ENCODE measurements at regions not wholly inside any gene's neighbourhood (a gene's known extent, or its start where the extent isn't known, plus 50 kb on each side); places are given as distances from the start of the nearest gene placed in this dataset.

DNA sequence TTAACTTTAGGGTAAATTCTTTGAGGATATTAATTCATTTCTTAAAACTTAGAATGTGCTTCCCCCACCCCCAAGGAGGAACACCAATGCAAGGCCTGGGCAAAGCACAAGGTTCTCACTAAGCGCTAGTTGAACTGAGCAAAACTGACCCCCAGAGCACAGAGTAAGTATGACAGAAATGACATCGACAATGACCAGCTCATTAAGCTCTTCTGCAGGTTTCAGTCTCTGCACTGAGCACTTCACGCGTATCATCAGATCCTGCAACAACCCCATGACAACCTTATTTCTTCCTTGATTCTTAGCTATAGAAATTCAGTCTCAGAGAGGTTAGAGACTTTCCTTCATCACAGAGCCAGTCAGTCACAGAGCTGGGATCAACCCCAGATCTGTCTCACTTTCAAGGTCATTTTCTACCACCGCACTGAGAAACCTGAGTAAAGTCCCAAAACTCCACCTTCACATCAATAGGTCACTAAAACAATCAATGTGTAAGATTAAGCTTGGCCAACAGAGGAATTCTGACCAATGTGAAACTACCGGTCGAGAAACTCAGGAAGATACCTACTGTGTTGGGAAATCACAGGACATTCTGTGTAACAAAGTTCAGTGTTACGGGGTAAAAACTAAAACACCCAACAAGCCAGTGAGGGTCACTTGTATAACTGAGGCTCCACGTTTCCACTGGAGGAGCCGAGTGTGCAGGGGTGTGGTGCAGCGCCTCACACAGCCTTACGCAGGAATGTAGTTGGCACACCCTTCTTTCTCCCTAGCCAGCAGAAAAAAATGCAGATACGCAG lies 129.0 kb upstream of the FOXQ1 start:
- no peaks in the 10 kb centered on the region for H3K36me3 ChIP-seq (ENCODE audit: insufficient read depth, low read length)
- H3K9me3 ChIP-seq (ENCODE audit: low read depth, low read length), result no peaks in the 10 kb centered on the region
- H3K27ac ChIP-seq (ENCODE audit: low read depth, low read length), result no peak overlapping the region
- no peak overlapping the region for H3K4me3 ChIP-seq (ENCODE audit: insufficient read depth, low read length)
- no peak overlapping the region for H2AFZ ChIP-seq (ENCODE audit: low read length)
- no peaks in the 10 kb centered on the region for H3K79me2 ChIP-seq (ENCODE audit: insufficient read depth, low read length)
- no peak overlapping the region for H3K4me2 ChIP-seq (ENCODE audit: insufficient read depth, low read length)
- no peak for DNase-seq (ENCODE audit: insufficient read length, low spot score, missing footprints)
- no peaks in the 10 kb centered on the region for H3K27me3 ChIP-seq (ENCODE audit: insufficient read depth, low read length)
- no peak for TF ChIP-seq CTCF (IDR thresholded peaks at IDR 0.05; ENCODE audit: extremely low read depth, low read depth, low read length)
- no peaks in the 10 kb centered on the region for H3K4me1 ChIP-seq (ENCODE audit: insufficient read depth, low read length)
- no peaks in the 10 kb centered on the region for H4K20me1 ChIP-seq (ENCODE audit: insufficient read depth, low read length)

GRCh38 chr6:1181939-1182605 lies 129.8 kb upstream of the FOXQ1 start:
- Histone ChIP-seq H3K27ac (ENCODE audit: low read depth, low read length) (no peak overlapping the region), H3K4me3 (ENCODE audit: insufficient read depth, low read length) (no peak overlapping the region)

GRCh38 chr6:1179571-1180459 lies 132.1 kb upstream of the FOXQ1 start:
- DNase-seq (ENCODE audit: insufficient read length, low spot score, missing footprints), result no peak
- Histone ChIP-seq H4K20me1 (ENCODE audit: insufficient read depth, low read length) (no peaks in the 10 kb centered on the region), H3K27ac (ENCODE audit: low read depth, low read length) (no peak overlapping the region), H3K27me3 (ENCODE audit: insufficient read depth, low read length) (no peaks in the 10 kb centered on the region), H3K4me1 (ENCODE audit: insufficient read depth, low read length) (no peaks in the 10 kb centered on the region), H2AFZ (ENCODE audit: low read length) (no peak overlapping the region), H3K9me3 (ENCODE audit: low read depth, low read length) (no peaks in the 10 kb centered on the region), H3K36me3 (ENCODE audit: insufficient read depth, low read length) (no peaks in the 10 kb centered on the region), H3K4me3 (ENCODE audit: insufficient read depth, low read length) (no peak overlapping the region), H3K79me2 (ENCODE audit: insufficient read depth, low read length) (no peaks in the 10 kb centered on the region), H3K4me2 (ENCODE audit: insufficient read depth, low read length) (no peak overlapping the region)
- no peak for TF ChIP-seq CTCF (IDR thresholded peaks at IDR 0.05; ENCODE audit: extremely low read depth, low read depth, low read length)

More at GRCh38 chr6:1181939-1182605, 129.8 kb upstream of the FOXQ1 start:
- H3K9me3 ChIP-seq (ENCODE audit: low read depth, low read length), result no peaks in the 10 kb centered on the region
- no peaks in the 10 kb centered on the region for H3K27me3 ChIP-seq (ENCODE audit: insufficient read depth, low read length)
- H3K4me1 ChIP-seq (ENCODE audit: insufficient read depth, low read length), result no peaks in the 10 kb centered on the region
- H2AFZ ChIP-seq (ENCODE audit: low read length), result no peak overlapping the region
- H3K4me2 ChIP-seq (ENCODE audit: insufficient read depth, low read length), result no peak overlapping the region
- TF ChIP-seq CTCF (IDR thresholded peaks at IDR 0.05; ENCODE audit: extremely low read depth, low read depth, low read length), result no peak
- no peaks in the 10 kb centered on the region for H3K36me3 ChIP-seq (ENCODE audit: insufficient read depth, low read length)
- no peaks in the 10 kb centered on the region for H4K20me1 ChIP-seq (ENCODE audit: insufficient read depth, low read length)
- H3K79me2 ChIP-seq (ENCODE audit: insufficient read depth, low read length), result no peaks in the 10 kb centered on the region
- DNase-seq (ENCODE audit: insufficient read length, low spot score, missing footprints), result no peak

Data from osteoblast (primary cell).